CD4-positive, alpha-beta T cell treated with Interleukin-17A for 1 hour (primary cell): ENCODE measurements at regions not wholly inside any gene's neighbourhood (a gene's known extent, or its start where the extent isn't known, plus 50 kb on each side); places are given as distances from the start of the nearest gene placed in this dataset.
"Not testable (repeated sequence)": the region's sequence is repeated elsewhere in the genome, so short reads cannot be mapped to it uniquely, and the experiment has no call there.

Experiments used
- DNase-seq: peaks from one replicate; pipeline ENCODE4 v3.0.0-alpha.2; 2020

DNA sequence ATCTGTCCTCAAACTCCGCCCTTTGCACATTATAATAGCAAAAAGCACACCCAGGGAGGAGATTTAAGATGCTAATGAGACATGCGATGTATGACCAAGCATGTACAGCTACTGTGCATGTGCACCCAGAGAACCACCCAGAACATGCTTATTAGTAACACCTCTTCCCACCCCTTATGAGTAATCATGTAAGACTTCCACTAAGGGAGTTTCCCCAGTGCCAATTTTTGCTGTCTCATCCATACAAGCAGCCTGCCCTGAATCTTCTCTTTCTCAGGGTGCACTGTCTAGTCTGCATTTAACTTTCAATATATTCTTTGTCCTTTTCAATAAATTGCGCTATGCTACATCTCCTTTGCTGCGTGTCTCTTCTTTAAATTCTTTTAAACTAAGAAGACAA, 830.0 kb upstream of the NOVA1 start:
- no peak for DNase-seq

DNA sequence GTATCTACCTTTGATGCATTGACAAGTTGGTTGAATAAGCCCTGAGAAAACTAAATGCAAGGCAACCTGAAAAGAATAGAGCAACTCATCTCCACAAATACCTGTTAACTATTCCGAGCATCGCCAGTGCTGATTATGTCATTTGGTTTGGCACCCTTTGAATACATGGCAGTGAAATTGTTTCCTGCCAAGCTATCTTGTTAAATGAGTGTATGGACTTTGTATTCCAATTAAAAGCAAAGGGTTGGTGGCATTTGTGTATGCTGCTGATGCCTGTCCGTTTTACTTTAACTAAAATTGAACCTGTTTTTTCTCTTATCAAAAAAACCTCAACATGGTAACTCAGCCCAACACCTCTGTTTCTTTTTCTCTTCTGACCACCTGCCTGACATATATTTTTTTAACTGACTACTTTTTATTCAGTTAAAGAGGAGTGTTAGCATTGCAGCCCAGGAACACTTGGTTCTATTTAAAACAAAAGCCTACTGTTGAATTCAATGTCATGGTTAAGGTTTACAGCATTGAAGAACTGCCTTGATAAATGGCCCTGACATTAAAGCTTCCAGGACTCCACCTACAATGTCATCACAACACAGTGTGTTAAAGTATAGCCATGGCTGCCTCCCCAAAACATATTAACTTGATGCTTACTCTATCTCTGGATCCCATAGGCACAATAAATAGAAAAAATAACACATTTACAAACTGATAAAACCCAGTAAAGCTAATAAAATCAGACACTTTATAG, 838.3 kb upstream of the NOVA1 start:
- no peak for DNase-seq

DNA sequence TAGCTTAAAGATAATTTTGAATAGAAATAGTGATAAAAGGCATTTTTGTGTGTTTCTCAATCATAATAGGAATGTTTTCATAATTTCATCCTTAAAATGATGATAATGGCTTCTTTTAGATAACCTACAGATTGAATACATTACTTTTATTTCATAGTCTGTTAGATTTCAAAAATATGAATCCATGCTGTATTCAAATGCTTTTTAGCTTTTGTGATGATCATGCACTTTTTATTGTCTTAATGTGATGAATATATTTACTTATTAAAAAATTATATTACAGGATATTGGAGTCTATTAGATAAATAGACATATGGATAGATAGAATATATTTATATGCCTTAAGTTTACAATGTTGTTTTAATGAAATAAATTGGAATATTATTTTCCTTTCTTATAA, 886.8 kb upstream of the NOVA1 start:
- DNase-seq: no peak

DNA sequence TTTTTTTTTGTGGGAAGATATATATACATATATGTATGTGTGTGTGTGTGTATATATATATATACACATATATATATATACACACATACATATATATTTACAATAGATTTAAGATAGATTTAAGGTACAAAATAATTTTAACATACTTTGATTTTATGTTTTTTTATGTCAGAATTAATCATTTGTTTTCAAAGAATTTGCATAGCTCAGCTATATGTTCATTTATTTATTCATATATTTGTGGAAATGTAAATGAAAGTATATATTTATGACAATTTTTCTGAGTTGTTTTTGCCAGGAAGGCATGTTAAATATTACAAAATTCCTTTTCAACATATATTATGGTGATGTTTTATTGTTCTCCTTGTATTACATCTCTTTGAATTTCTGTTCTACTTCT, 887.4 kb upstream of the NOVA1 start:
- DNase-seq: no peak

DNA sequence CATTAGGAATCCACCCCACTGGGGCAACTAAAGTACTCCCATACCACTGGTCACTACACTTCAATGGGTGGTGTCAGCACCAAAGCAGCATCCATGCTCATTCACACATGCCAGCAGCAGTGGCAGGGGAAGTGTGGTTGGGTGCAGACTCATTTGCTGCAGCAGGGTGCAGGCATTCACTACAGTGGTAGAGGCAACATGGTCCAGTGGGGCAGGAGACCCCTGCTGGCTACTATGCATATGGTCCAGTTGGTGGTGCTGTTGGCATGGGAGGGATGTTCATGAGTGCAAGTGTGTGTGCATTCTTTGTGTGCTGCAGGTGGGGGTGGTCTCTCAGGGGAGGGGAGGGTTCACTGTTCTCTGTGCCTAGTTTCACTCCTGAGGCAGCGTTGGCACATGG, 908.4 kb upstream of the NOVA1 start:
- DNase-seq: no peak

DNA sequence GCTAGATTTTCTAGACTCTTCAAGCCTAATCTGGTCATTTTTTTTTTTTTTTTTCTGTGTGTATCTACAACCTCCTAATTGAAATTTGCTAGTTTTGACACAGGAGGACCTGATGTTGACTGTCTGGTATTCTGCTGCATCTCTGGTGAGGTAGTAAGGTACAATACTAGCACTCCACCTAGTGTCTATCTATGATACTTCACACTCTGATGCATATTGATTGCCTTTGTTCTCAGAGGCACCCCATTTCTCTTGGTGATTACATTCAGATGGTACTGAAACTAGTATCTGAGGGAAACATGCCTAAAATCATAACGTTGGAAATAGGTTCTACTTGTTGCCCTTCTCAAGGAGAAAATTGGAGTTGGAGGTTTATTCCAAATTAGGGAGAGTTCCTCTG, 930.5 kb upstream of the NOVA1 start:
- no peak for DNase-seq

DNA sequence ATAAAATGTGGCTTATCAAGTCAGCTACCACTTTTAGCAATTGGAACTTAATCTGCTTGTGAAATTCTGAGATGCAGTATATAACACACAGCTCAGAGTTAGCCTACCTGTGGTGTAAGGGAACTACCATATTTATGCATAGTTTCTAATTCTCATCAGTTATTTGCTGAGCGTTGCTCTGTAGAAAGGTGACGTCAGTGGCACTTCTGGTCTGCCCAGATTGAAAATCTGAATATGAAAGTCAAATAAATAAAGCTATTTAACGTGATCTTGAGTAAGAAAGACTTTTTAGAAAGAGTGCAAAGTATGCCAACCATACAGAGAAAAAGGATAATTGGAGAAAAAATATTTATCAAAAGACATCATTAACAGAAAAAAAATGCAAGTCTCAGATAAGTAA, 938.9 kb upstream of the NOVA1 start:
- no peak for DNase-seq

DNA sequence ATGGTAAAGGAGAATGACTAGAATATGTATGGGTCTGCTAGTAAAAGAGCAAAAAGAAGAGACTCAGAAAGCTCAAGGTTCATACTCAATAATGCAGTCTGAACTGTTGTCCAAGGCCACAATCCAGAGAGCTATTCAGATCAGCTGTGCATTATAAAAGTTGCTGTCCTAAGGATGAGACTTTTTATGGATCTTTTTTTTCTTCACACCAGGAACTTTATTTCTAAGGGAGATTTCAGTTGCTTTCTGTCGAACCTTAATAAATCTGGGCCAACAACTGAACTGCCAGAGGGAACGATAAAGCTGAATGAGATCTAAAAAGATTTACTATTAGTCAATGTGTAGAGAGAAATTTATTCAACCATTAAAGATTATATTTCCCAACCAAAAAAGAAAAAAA, 948.3 kb upstream of the NOVA1 start:
- no peak for DNase-seq

DNA sequence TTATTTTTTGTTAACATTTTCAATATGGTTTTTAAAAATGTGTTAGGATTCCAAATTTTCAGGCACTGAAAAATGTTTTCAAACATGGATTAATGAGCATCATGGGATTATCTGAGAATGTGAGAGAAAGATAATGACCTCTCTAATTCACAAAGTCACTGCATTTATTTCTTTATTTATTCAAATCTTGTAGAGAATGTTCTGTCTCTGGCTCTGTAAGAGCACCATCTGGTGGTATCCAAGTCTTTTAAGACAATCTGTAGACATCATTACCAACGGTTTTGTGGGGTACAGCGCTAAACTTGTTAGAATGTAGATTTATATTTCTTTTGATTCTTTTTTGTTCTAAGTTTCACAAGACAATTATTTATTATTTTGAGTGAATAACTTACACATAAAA, 956.0 kb upstream of the NOVA1 start:
- no peak for DNase-seq

DNA sequence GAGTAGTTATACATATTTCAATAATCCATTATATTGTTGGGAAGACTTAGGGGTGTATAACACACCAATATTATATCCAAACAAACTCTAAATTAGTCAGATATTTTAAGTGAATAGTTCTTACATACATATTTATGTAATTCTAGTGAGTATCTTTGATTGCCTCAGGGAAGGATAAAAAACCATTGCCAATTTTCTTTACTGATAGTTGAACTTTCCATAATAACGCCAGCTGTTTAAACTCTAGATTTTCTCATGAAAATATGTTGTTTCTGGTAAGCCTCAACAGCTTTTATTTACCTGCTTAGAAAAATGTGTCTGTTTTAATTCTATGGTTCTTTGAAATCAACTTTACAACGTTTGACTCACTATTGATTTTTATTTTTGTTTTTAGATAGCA, 959.6 kb upstream of the NOVA1 start:
- no peak for DNase-seq

DNA sequence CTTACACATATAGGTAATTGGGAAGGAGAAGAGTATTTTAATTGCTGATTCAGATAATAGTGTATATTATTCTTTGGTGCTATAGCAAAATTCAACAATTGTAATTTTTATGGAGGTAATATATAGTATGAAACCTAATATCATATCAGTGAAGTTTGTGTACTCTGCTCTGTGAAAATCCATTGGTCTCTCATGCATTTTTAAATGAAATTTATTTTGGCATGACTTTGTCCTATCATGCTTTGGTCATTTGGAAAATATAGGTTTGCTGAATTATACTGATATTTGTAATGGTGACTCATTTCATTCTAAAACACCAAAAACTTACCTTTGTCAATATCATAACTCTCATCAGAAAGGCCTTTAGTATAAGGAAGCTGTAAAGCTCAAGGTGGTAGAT, 962.0 kb upstream of the NOVA1 start:
- no peak for DNase-seq

DNA sequence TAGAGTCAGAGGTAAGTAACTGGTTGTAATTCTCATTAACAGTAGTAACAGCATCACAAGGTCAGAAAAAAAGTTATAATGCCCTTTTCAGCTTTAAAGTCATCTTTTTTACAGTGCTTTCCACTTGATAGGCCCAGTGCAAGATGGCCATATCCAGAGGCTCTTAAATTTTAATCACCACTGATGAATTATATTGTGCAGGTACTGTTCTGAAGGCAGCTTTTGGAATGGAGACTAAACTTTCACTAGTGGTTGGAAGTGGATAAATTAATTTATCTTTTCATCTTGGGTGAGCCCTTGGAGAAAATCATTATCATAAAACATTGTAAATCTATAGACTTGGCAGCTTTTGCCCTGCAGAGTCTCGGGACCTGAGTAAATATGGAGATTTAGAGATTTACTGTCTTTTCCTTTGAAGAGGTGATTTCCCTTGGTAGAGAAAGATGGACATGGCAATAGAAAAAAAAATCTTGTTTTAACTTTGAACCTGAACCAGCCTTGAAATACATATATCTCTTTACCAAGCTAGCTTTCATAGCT, 969.1 kb upstream of the NOVA1 start:
- no peak for DNase-seq

DNA sequence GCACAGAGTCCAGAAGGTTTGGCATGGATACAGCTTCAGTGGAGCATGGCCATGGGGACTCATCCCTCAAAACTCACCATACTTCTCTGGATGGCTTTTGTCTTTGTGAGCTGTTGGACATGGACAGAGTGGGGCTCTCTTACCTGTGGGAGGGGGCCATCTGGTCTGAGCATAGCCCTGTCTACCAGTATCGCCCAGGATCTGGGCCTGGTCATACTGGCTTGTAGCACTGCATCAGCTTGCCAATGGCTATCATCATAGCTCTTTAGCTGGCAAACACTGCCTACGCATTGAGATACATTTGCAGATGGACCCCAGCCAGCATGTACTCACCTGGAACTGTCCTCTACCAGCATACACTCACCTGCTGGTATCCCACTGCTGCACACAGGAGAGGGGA, 975.2 kb upstream of the NOVA1 start:
- no peak for DNase-seq

DNA sequence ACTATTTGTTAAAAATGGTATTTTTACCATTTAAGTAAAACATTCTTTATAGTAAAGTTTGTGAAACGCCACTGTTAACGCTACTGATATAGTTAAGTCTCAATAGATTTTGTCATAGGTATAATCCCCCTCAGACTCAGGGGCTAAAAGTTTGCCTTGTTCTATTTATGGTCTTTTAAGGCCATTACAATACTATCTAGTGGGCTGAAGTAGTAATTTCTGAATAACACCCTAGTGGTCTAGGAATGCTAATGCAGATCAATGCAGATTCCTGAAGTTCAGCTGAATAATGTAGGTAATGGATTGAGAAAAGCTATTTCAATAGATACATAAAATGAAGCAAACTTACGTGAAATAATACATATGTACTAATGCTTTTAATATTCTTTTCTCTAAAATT, 989.3 kb upstream of the NOVA1 start:
- DNase-seq: no peak

DNA sequence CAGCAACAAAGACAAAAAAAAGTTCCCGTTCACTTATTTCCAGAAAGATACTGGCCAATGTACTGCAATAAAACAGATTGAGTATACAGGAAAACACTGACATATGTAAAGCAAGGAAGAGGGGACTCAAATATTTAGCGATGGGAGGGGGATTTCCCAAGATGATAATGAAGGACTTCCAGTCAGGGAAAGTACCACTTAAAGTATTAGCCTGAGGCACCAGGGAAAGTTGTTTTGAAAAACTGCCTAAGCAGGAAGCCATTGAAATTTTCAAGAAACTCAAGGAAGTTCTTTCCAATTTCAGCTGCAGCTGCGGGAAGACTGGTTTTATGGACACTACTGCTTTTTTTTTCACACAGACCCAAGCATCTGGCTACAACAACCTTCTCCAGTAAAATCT, 1007.4 kb upstream of the NOVA1 start:
- DNase-seq: no peak

DNA sequence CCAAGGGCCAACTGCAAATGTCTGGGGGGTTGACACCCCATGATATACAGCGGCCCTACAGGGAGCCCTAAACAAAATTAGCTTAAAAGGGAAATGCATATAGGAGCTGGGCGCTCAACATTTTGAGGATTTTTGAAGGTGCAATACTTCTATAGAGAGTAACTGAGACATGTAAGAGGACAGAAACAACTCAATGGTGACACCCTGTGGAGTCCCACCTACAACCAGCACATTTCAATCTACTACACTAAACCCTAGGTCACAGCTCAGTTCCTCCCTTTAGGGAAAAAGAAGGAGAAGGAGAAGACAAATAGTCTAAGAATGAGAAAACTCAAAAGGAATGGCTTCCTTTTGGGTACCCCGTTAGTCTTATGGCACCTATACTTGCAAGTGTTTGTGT, 1010.5 kb upstream of the NOVA1 start:
- DNase-seq: no peak

DNA sequence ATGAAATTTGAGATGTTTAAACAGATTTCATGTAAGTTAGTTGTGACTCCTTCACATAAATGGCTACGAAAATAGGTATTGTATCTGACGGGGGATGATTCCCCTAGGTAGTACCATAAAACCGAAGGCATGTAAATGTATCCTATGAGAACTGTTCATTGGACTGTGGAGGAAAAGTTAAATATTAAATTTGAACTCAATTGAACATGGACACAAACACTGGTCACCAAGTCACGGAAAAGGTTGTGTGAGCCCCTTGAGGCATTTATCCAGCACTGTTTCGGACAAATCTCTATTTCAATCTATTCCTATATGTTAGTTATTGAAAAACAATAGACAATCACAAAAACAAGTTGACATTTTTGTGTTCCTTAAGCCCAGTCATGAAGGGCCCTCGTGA, 1014.3 kb upstream of the NOVA1 start:
- DNase-seq: no peak

DNA sequence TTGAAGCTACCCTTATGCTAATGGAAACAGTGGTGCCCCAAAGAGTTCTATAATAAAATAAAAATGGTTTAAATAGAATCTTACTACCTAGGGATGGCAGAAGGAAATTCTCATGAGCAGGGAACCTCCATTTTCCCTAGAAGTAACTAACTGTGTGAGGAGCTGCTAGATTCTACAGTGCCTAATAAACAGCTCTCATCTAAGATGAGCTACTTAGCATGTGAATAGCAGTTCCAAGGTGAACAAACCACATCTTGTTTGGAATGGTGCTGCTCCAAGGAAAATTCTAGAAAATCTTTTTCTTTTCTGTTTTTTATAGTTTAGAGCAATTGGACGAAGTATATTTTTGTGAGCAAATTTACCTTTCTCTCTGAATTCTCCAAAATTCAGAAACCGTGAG, 1015.3 kb upstream of the NOVA1 start:
- DNase-seq: no peak

DNA sequence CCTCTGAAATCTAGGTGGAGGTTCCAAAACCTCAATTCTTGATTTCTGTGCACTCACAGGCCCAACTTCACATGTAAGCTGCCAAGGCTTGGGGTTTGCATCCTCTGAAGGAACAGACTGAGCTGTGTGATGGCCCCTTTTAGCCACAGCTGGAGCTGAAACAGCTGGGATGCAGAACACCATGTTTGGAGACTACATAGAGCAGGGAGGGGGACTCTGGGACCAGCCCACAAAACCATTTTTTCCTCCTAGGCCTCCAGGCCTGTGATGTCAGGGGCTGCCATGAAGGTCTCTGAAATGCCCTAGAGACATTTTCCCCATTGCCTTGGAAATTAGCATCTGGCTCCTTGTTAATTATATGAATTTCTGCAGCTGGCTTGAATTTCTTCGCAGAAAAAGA, 1025.9 kb upstream of the NOVA1 start:
- DNase-seq: no peak

DNA sequence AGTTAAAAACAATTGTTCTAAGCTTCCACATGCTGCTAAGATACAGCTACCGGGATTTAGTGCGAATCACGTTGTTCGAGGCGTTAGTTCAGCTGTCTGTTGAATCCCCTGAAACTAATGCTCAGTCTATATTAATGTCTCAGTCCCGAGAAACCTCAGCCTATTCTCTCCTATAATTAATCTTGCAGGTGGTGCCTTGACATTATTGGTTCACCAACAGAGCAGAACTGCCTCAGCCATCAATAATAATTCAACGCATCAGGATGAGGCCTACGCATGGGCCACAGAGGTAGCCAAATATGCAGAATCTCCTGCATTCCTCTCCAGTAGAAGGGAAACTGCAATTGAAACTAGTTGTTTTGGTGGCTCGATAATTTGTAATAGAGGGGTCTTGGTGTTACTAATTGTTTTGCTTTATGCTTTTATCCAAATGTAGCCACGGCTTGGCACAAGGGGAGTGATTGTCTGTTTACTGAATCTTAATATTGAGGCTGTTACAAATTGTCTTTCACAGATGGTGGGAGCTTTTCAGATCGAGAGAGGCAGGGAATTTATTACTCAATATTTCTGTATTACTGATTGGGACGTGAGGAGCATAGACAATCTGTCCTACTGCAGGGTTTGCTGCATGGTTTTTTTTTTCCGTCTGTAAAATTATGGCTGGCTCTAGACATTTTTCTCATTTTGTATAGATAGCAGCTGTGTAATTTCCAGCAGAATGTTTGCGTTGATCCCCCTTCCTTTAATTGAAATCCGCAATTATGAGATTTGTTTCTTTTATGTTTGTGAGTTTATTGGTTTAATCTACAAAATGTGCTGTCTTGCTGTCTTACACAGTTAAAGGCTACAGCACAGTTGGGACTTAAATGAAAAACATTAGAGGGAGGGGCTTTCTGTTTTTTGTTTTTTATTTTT, 1036.5 kb upstream of the NOVA1 start:
- no peak for DNase-seq

DNA sequence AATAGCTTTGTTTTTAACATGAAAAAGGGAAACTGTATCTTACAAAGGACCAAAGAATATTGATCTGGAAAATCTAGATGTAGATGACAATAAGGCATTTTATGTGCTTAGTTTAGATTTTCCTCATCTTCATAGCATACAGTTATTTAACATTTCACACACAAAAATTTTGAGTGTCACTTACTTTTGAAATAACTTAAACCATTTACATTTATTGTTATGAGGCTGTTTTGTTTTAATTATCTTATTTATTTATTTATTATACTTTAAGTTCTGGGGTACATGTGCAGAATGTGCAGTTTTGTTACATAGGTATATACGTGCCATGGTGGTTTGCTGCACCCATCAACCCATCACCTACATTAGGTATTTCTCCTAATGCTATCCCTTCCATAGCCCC, 1042.9 kb upstream of the NOVA1 start:
- not testable (repeated sequence) for DNase-seq

DNA sequence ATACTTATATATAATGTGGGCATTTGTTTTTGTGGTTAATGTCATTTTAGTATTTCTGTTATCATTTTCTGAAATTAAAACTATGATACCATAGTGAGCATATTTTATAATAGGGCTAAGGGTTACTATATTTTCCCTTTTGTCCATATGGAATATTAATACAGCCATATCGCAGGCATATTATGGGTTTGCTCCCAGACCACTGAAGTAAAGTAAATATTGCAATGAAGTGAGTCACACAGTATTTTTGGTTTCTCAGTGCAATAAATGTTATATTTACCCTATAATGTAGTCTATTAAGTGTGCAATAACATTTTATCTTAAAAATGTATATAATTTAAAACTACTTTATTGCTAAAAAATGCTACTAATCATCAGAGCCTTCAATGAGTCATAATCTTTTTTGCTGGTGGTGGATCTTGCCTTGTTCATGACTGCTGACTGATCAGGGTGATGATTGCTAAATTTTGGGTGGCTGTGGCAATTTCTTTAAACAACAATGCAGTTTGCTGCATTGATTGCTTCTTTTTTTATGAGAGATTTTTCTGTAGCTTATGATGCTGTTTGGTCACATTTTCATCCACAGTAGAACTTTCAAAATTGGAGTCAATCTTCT, 1044.5 kb upstream of the NOVA1 start:
- DNase-seq: no peak

DNA sequence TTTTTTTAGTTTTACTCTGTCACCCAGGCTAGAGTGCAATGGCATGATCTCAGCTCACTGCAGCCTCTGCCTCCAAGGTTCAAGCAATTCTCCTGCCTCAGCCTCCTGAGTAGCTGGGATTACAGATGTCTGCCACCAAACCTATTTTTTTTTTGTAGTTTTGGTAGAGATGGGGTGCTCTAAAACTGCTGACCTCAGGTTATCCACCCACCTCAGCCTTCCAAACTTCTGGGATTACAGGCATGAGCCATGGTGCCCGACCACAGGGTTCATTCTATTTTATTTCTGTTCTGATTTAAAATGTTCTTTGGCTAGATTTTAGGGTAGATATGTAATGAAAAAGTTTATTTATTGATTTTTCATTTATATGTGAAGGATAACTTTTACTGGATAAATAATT, 1062.8 kb upstream of the NOVA1 start:
- DNase-seq: no peak

DNA sequence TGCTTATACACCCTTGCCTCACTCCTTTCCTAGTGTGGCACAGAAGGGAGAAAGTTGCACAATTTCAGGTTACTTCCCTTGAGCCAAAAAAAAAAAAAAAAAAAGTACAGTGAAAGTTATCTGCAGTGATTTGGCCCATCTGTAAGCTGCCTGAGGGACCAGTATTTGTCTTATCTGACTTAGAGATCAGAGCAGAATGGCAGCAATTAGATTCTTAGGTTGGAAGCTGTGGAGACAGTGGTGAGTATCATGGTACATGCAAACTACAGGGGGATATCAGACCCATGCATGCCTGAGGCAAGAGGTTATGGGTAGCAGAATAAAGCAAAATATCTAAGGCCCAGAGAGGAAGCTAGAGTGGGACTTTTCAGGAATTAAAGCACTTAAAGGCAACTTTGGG, 1070.7 kb upstream of the NOVA1 start:
- DNase-seq: no peak
